Panc1 (cell line): ENCODE measurements at regions not wholly inside any gene's neighbourhood (a gene's known extent, or its start where the extent isn't known, plus 50 kb on each side); places are given as distances from the start of the nearest gene placed in this dataset.

Source experiments
- ATAC-seq: fragments of 200-7000 bp; cut with Tn5 transposase; 2 replicates; pipeline ENCODE4 v1.9.1; 2020; ENCODE audit warnings: mild to moderate bottlenecking, moderate library complexity
- BruUV-seq: library from RNA; stranded (reverse); fragments of 400-500 nt; replicated peaks from 2 replicates; lab custom pipeline; 2021; lab: Mats Ljungman, UMichigan
- CTCF ChIA-PET: fragments of 300-600 bp; sonication (Branson Sonifier 250); formaldehyde crosslinking; loops from one replicate; lab custom pipeline; 2022; ENCODE audit warnings: antibody characterized with exemption; lab: Charles Lee
- POLR2A ChIA-PET: fragments of 300-600 bp; sonication (Branson Sonifier 250); formaldehyde crosslinking; loops from one replicate; lab custom pipeline; 2022; ENCODE audit warnings: antibody characterized with exemption; lab: Charles Lee
- DNase-seq: peaks from one replicate; pipeline ENCODE4 v3.0.0-alpha.2; 2010; ENCODE audit warnings: low read depth, low spot score
- H3K27ac ChIP-seq: 2 replicates; pipeline ENCODE4 v1.5.1; 2011; ENCODE audit warnings: mild to moderate bottlenecking, low read length, inconsistent platforms
- H3K27me3 ChIP-seq: fragments of 200-500 bp; sonication (Bioruptor generic); 2 replicates; pipeline ENCODE4 v1.6.0; 2014; ENCODE audit warnings: low read length, inconsistent platforms; ENCODE audit not compliant: control insufficient read depth, insufficient read depth
- H3K36me3 ChIP-seq: fragments of 200-500 bp; sonication (Bioruptor generic); 2 replicates; pipeline ENCODE4 v1.5.1; 2014; ENCODE audit warnings: inconsistent platforms, mild to moderate bottlenecking, low read length, moderate library complexity; ENCODE audit not compliant: control insufficient read depth, insufficient read depth
- H3K4me1 ChIP-seq: 2 replicates; pipeline ENCODE4 v1.5.1; 2011; ENCODE audit warnings: inconsistent platforms, mild to moderate bottlenecking, low read length, moderate library complexity; ENCODE audit not compliant: control insufficient read depth, insufficient read depth
- H3K4me3 ChIP-seq, 2 experiments: 2 replicates each; pipeline ENCODE4 v1.5.1; 2011 to 2012; ENCODE audit warnings: low read depth in 2 of 2, low read length in 2 of 2, mild to moderate bottlenecking in 2 of 2, inconsistent platforms in 1 of 2, moderate library complexity in 1 of 2
- H3K9me3 ChIP-seq: fragments of 200-500 bp; sonication (Bioruptor generic); 2 replicates; pipeline ENCODE4 v1.5.1; 2014; ENCODE audit warnings: low read depth, mild to moderate bottlenecking, inconsistent platforms, low read length, moderate library complexity; ENCODE audit not compliant: control insufficient read depth, insufficient read depth
- POLR2AphosphoS5 ChIP-seq: IDR thresholded peaks from 2 replicates; pipeline ENCODE4 v1.6.1; 2012; ENCODE audit warnings: mild to moderate bottlenecking, low read depth, low read length, moderate library complexity
- SIN3A ChIP-seq: IDR thresholded peaks from 2 replicates; pipeline ENCODE4 v1.6.1; 2012; ENCODE audit warnings: low read depth, mild to moderate bottlenecking, low read length, moderate library complexity, borderline replicate concordance; ENCODE audit not compliant: insufficient read depth
- TCF7L2 ChIP-seq: IDR thresholded peaks from 2 replicates; pipeline ENCODE4 v1.6.1; 2011; ENCODE audit warnings: mild to moderate bottlenecking, low read depth, low read length, inconsistent platforms
- in situ Hi-C: cut with HindIII; loops from 2 replicates; pipeline ENCODE4 v1.10.0; 2016; ENCODE audit warnings: low sequenced_read_pairs, low pct_unique_long_range_greater_than_20kb
- intact Hi-C: fragments of 100-400 bp; cut with micrococcal nuclease; formaldehyde crosslinking; loops from one replicate; pipeline ENCODE4 v1.10.0; 2022; ENCODE audit not compliant: unreplicated experiment
- TF ChIP-seq, protein P1 (sequence below), 2 experiments: IDR thresholded peaks; 2 replicates each; pipeline ENCODE4 v1.6.1; 2011 to 2012; ENCODE audit warnings: low read depth in 2 of 2, control low read depth in 1 of 2, low read length in 1 of 2, mild to moderate bottlenecking in 1 of 2, moderate library complexity in 1 of 2; ENCODE audit not compliant: insufficient read depth in 1 of 2
- TF ChIP-seq, protein P2 (sequence below): fragments of 450-650 bp; IDR thresholded peaks from 2 replicates; pipeline ENCODE4 v1.5.1; 2017; ENCODE audit warnings: mild to moderate bottlenecking

DNA sequence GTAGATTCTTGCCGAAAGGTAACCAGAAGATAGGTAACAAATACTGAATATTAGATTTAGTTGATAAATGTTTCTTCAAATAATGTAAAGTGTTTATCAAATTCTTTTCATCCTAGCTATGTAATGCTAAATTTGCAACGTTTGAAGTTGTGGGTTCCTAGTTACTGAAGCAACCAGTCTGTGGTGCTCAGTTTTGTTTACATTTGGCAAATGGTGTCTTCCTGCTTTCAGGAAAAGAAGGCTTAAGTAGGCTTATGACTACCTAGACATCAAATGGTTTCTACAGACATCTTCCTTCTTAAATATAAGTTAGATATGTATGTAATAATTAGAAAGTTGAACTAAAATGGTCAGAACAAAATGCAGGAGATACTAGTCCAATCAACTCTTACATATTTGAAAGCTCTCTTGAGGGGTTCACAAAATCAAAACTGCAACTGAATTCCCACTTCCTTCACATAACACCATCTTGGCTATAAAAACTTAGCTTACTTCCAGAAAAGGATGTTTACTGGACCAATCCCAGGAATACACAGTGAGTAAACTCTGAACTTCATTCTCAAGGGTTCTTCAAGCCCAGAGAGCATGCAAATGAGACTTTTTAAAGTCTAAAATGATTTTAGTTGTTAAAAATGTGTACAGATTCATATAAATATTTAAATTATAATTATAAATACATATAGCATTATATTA is 125.7 kb upstream of the ITGA1 start:
- in situ Hi-C loops: no loop called here

DNA sequence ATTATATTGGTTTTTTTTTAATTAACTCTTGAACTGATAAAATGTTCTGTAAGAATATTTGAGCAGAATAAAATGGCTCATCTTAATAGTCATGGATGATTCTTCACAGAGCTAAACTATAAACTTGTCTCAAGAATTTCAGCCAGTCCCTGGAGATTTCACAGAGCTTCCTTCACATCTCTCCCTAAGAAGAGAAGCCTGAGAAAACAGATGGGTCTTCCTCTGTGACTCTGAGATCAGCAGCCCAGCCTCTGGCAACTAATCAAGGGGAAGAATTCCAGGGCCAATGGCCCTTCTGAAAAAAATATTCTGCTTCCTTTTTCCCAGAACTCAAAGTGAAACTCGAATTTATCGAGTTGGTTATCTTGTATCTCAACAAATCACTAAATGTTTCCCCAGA is 122.2 kb upstream of the ITGA1 start:
- no TSS peak for BruUV-seq
- no peaks in the 10 kb centered on the region for H3K36me3 ChIP-seq
- DNase-seq (no peak), ATAC-seq (no peak)
- POLR2A ChIA-PET: no interaction called here
- in situ Hi-C loops (no loop called here), intact Hi-C loops (no loop called here)
- TF ChIP-seq POLR2AphosphoS5: no peak
- TF ChIP-seq TCF7L2: no peak
- TF ChIP-seq, protein P1, sequence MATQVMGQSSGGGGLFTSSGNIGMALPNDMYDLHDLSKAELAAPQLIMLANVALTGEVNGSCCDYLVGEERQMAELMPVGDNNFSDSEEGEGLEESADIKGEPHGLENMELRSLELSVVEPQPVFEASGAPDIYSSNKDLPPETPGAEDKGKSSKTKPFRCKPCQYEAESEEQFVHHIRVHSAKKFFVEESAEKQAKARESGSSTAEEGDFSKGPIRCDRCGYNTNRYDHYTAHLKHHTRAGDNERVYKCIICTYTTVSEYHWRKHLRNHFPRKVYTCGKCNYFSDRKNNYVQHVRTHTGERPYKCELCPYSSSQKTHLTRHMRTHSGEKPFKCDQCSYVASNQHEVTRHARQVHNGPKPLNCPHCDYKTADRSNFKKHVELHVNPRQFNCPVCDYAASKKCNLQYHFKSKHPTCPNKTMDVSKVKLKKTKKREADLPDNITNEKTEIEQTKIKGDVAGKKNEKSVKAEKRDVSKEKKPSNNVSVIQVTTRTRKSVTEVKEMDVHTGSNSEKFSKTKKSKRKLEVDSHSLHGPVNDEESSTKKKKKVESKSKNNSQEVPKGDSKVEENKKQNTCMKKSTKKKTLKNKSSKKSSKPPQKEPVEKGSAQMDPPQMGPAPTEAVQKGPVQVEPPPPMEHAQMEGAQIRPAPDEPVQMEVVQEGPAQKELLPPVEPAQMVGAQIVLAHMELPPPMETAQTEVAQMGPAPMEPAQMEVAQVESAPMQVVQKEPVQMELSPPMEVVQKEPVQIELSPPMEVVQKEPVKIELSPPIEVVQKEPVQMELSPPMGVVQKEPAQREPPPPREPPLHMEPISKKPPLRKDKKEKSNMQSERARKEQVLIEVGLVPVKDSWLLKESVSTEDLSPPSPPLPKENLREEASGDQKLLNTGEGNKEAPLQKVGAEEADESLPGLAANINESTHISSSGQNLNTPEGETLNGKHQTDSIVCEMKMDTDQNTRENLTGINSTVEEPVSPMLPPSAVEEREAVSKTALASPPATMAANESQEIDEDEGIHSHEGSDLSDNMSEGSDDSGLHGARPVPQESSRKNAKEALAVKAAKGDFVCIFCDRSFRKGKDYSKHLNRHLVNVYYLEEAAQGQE (IDR thresholded peaks at IDR 0.05; ENCODE audit: insufficient read depth in 1 of 2, low read depth in 2 of 2, low read length in 1 of 2): no peak
- no peak for TF ChIP-seq SIN3A
- TF ChIP-seq, protein P2, sequence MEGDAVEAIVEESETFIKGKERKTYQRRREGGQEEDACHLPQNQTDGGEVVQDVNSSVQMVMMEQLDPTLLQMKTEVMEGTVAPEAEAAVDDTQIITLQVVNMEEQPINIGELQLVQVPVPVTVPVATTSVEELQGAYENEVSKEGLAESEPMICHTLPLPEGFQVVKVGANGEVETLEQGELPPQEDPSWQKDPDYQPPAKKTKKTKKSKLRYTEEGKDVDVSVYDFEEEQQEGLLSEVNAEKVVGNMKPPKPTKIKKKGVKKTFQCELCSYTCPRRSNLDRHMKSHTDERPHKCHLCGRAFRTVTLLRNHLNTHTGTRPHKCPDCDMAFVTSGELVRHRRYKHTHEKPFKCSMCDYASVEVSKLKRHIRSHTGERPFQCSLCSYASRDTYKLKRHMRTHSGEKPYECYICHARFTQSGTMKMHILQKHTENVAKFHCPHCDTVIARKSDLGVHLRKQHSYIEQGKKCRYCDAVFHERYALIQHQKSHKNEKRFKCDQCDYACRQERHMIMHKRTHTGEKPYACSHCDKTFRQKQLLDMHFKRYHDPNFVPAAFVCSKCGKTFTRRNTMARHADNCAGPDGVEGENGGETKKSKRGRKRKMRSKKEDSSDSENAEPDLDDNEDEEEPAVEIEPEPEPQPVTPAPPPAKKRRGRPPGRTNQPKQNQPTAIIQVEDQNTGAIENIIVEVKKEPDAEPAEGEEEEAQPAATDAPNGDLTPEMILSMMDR: no peak
- H3K4me1 ChIP-seq: no peaks in the 10 kb centered on the region
- H3K27me3 ChIP-seq: peaks cover 14% of the 10 kb centered on the region
- H3K9me3 ChIP-seq: no peaks in the 10 kb centered on the region
- H3K27ac ChIP-seq: no peak overlapping the region
- no peak overlapping the region for H3K4me3 ChIP-seq
- CTCF ChIA-PET: no interaction called here

More for the DNA sequence above, 125.7 kb upstream of the ITGA1 start:
- no peak overlapping the region for H3K27ac ChIP-seq
- BruUV-seq: no TSS peak
- DNase-seq: no peak
- no peaks in the 10 kb centered on the region for H3K36me3 ChIP-seq
- CTCF ChIA-PET: no interaction called here
- H3K4me3 ChIP-seq: no peak overlapping the region
- no peak for ATAC-seq
- H3K9me3 ChIP-seq: no peaks in the 10 kb centered on the region
- H3K4me1 ChIP-seq: no peaks in the 10 kb centered on the region
- peaks cover 14% of the 10 kb centered on the region for H3K27me3 ChIP-seq
- POLR2A ChIA-PET: no interaction called here
- intact Hi-C loops: no loop called here
- TF ChIP-seq, protein P1 (IDR thresholded peaks at IDR 0.05; ENCODE audit: insufficient read depth in 1 of 2, low read depth in 2 of 2, low read length in 1 of 2): no peak
- no peak for TF ChIP-seq TCF7L2
- no peak for TF ChIP-seq POLR2AphosphoS5
- TF ChIP-seq SIN3A: no peak
- TF ChIP-seq, protein P2: no peak
